HL-60/S4 (cell line): ENCODE measurements at regions not wholly inside any gene's neighbourhood (a gene's known extent, or its start where the extent isn't known, plus 50 kb on each side); places are given as distances from the start of the nearest gene placed in this dataset.
"Not testable (repeated sequence)": the region's sequence is repeated elsewhere in the genome, so short reads cannot be mapped to it uniquely, and the experiment has no call there.

ENCODE experiments used
- in situ Hi-C: fragments of 300-500 bp; cut with MboI; formaldehyde crosslinking; loops from 2 replicates; pipeline ENCODE4 v1.14.3; 2022; ENCODE audit warnings: low sequenced_read_pairs

GRCh38 chr22:44632541-44633396 is 69.2 kb upstream of the PRR5 start:
- in situ Hi-C loops = no loop called here

- in situ Hi-C loops = no loop called here
Observed at GRCh38 chr22:44630826-44631225, 71.2 kb upstream of the PRR5 start.

- in situ Hi-C loops = loop anchor here (10.0 kb wide), 2 partner anchors 544 to 634 kb away; no protein-coding TSS in a partner anchor
Observed at GRCh38 chr22:44628835-44629234, 73.2 kb upstream of the PRR5 start.

DNA sequence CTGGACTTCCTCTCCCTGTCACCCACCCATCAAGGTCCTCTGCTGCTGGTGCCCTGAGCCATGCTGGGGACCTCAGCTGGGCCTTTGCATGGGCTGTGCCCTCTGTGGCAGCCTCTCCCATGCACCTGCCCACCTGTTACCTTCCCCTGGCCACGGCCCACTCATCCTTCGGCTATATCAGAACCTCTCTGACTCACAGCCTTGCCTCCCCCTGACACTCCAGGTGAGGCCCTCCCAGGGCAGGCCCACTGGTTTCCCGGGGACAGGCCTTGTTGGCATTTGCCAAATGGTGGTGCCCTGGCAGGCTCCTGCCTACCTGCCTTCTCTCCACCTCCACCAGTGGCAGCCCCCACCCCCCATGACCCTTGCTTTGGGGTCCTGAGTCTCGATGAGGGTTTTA is 73.7 kb upstream of the PRR5 start:
- in situ Hi-C loops = loop anchor here (10.0 kb wide), 2 partner anchors 543 to 633 kb away; no protein-coding TSS in a partner anchor

DNA sequence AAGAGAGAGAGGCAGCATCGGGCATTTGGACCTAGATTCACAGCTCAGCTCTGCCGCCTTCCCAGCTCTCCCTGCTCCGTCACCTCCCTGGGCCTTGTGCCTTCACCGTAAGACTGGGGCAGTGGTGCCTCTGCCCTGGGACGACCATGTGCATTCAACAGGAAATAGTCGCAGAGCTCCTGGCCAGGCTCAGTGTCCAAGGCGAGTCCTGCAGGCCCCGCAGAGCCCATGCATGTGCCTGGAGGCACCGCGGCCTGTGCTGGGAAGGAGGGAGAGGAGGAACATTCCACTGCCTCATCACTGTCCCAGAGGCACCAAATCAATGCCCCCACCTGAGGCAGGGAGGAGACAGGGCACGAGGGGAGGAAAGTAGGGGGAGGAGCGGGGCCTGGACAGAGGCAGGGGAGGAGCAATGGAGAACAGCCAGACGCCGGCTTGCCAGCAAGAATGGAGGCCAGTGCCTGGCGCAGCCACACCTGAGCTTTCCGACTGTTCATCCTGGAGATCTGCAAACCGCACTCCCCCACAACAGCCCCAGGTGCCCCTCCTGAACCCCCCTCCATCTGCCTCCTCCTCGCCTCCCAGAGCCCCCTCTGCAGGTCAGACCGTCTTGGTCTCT is 74.4 kb upstream of the PRR5 start:
- in situ Hi-C loops = loop anchor here (10.0 kb wide), 2 partner anchors 543 to 633 kb away; no protein-coding TSS in a partner anchor

DNA sequence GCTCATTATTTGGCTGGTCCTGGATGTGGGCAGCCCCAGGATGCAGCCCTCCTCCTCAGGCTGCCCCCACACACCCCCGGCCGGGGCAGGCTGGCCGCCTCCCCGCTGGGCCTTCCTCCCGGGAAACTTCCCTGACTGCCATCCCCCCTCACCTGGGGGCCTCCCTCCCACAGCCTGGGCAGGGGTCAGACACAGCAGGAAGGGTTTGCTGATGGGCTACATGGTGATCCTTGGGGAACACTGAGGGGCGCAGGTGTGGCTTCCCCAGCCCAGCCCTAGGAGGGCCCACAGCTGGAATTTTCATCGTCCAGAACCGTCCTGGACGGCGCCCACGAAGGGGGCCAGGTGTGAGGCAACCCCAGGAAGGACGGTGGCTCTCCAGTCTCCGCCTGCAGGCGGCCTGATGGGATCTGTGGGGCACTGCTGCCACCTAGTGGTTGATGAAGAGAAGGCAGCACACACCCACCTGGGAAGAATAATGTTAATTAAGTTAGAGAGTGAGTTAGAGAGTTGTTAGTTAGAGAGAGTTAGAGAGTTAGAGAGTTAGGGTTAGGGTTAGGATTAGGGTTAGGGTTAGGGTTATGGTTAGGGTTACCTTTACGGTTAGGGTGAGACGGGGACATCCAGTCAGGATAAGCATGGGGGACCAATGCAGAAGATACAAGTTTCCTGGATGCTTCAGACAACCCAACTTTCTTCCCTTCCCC is 75.9 kb upstream of the PRR5 start:
- in situ Hi-C loops = loop anchor here (10.0 kb wide), 2 partner anchors 541 to 631 kb away; no protein-coding TSS in a partner anchor

DNA sequence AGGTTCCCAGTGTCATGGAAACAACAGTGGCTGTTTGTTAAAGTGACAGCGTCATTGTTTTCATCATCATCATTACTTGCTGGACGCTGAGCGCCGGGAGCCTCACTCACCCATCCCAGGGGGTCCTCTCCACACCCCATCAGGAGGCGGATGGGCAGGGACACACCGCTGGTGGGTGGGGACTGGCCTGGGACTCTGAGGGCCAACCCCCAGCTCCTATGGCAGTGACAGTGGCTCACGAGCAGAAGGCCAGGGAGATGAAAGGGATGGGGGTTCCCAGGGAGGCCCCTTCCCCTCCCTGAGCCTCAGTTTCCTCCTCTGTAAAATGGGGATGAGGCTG is 76.6 kb upstream of the PRR5 start:
- in situ Hi-C loops = loop anchor here (10.0 kb wide), 2 partner anchors 541 to 631 kb away; no protein-coding TSS in a partner anchor

- in situ Hi-C loops = loop anchor here (10.0 kb wide), 2 partner anchors 540 to 630 kb away; no protein-coding TSS in a partner anchor
Observed at GRCh38 chr22:44624689-44625420, 77.1 kb upstream of the PRR5 start.

- in situ Hi-C loops = loop anchor here (10.0 kb wide), 2 partner anchors 539 to 629 kb away; no protein-coding TSS in a partner anchor
Observed at GRCh38 chr22:44623771-44624510, 78.1 kb upstream of the PRR5 start.

DNA sequence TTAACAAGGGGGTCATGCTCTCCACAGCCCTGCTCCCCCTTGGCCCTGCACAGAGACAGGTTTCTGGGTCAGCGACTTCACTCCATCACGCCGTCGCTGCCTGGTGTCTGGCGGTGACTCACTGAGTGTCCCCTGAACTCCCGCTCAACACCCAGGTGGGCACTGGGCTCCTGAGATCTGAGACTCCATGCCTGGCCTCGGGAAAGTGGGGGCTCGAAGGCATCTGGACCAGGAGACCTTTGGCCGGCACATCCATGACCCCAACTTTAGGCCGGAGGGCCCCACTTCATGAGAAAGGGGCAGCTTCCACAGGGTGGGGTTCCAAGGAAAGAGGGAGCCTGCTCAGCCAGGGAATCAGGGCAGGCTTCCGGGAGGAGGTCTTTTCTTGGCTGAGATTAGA is 79.3 kb upstream of the PRR5 start:
- in situ Hi-C loops = loop anchor here (10.0 kb wide), 2 partner anchors 538 to 628 kb away; no protein-coding TSS in a partner anchor

DNA sequence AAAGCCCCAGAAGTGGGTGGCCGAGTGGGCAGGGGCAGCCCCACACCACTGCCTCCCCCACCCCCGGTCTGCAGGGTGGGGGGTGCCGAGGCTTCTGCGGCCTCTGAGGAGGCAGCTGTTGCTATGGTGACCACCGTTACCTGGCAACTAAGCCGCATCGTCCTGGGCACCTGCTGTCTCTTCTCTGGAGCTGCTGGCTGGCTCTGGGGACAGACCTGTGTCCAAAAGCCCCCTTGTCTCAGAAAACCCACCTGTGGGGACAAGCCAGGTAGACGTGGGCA is 79.9 kb upstream of the PRR5 start:
- in situ Hi-C loops = loop anchor here (10.0 kb wide), 2 partner anchors 537 to 627 kb away; no protein-coding TSS in a partner anchor

- in situ Hi-C loops = loop anchor here (10.0 kb wide), 2 partner anchors 537 to 627 kb away; no protein-coding TSS in a partner anchor
Observed at GRCh38 chr22:44621401-44622146, 80.4 kb upstream of the PRR5 start.

DNA sequence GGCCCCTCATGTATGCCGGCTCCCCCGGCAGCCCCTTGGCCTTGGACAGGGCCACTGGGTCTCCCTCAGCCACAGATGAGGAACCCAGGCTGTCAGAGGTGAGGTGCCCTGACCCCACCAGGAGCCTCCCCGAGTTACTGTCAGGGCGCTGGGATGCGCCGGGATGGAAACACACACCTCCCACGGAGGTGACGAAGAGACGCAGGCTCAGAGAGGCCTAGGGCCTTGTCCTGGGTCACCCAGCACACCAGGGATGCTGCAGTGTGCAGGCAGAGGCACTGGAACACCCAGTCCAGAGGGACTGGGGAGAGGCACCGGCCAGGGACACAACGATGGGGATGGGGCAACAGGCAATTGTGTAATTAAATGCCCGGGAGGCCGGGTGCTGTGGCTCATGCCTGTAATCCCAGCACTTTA is 81.2 kb upstream of the PRR5 start:
- in situ Hi-C loops = loop anchor here (10.0 kb wide), 2 partner anchors 536 to 626 kb away; no protein-coding TSS in a partner anchor

- in situ Hi-C loops = loop anchor here (10.0 kb wide), 2 partner anchors 535 to 625 kb away; no protein-coding TSS in a partner anchor
Observed at GRCh38 chr22:44620129-44620840, 81.7 kb upstream of the PRR5 start.

- in situ Hi-C loops = loop anchor here (10.0 kb wide), 2 partner anchors 535 to 625 kb away; no protein-coding TSS in a partner anchor
Observed at GRCh38 chr22:44619560-44620128, 82.4 kb upstream of the PRR5 start.

- in situ Hi-C loops = not testable (repeated sequence)
Observed at GRCh38 chr22:44618910-44619309, 83.1 kb upstream of the PRR5 start.

DNA sequence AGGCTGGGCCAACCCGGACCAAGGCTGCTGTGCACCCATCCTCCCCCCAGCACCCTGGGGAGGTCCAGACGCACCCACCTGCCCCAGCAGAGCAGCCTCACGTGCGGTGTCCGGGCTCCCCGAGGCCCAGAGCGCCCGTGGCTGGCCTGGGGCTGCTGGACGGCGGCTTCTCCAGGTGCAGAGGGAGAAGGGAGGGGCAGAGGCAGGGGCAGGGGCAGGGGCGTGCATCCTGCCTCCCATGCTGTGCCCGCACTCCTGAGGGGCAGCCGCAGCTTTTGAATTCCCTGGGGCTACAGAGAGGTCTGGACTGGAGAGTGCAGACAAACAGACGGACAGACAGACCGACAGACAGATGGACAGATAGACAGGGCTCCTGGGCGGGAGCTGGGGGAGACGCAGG is 83.6 kb upstream of the PRR5 start:
- in situ Hi-C loops = no loop called here

GRCh38 chr22:44617828-44618227 is 84.2 kb upstream of the PRR5 start:
- in situ Hi-C loops = no loop called here
